SK-N-SH (cell line): ENCODE measurements at regions not wholly inside any gene's neighbourhood (a gene's known extent, or its start where the extent isn't known, plus 50 kb on each side); places are given as distances from the start of the nearest gene placed in this dataset.

ENCODE experiments used
- CTCF ChIA-PET: fragments of 300-600, 350-600 bp; formaldehyde crosslinking; extraction: SDS; loops from one replicate; lab custom pipeline; 2021; lab: Yijun Ruan, JAX
- POLR2A ChIA-PET: fragments of 350-600 bp; sonication (Branson Sonifier 250); formaldehyde crosslinking; extraction: SDS; loops from one replicate; lab custom pipeline; 2020; ENCODE audit warnings: antibody characterized with exemption, inconsistent platforms; lab: Yijun Ruan, JAX
- DNase-seq: peaks from one replicate; pipeline ENCODE4 v3.0.0; 2012
- H2AFZ ChIP-seq: fragments of 200-600 bp; sonication (generic); 2 replicates; pipeline ENCODE4 v1.8.1; 2016; ENCODE audit warnings: antibody characterized with exemption, mild to moderate bottlenecking, low read depth
- H3F3A ChIP-seq: fragments of 200-600 bp; sonication (generic); replicated peaks from 2 replicates; pipeline ENCODE3; 2016; ENCODE audit warnings: antibody characterized with exemption, mild to moderate bottlenecking; ENCODE audit not compliant: insufficient read depth
- H3K27ac ChIP-seq, 2 experiments: fragments of 200-500 bp in 1 of 2; fragments of 200-600 bp in 1 of 2; sonication (Bioruptor generic) in 1 of 2; sonication (generic), shearing (Covaris generic) in 1 of 2; 2 replicates each; pipeline versions ENCODE4 v1.5.1 to v1.6.1; 2014 to 2016; ENCODE audit warnings: low read depth in 2 of 2, inconsistent platforms in 1 of 2, low read length in 1 of 2, mild to moderate bottlenecking in 1 of 2, mixed read lengths in 1 of 2
- H3K27me3 ChIP-seq: fragments of 200-600 bp; sonication (generic), shearing (Covaris generic); 2 replicates; pipeline ENCODE4 v1.6.1; 2016; ENCODE audit warnings: mixed run types; ENCODE audit not compliant: insufficient read depth
- H3K36me3 ChIP-seq, 2 experiments: fragments of 200-500 bp in 1 of 2; fragments of 200-600 bp in 1 of 2; sonication (Bioruptor generic) in 1 of 2; sonication (generic) in 1 of 2; replicated peaks in 1 of 2; 2 replicates each; pipeline versions ENCODE3 to v1.5.1; 2014 to 2016; ENCODE audit warnings: low read length in 1 of 2, mild to moderate bottlenecking in 1 of 2; ENCODE audit not compliant: insufficient read depth in 2 of 2, control insufficient read depth in 1 of 2
- H3K4me1 ChIP-seq, 2 experiments: fragments of 200-500 bp in 1 of 2; fragments of 200-600 bp in 1 of 2; sonication (Bioruptor generic) in 1 of 2; sonication (generic), shearing (Covaris generic) in 1 of 2; 2 replicates each; pipeline versions ENCODE4 v1.5.1 to v1.6.1; 2014 to 2016; ENCODE audit warnings: low read depth in 1 of 2, low read length in 1 of 2, mixed run types in 1 of 2; ENCODE audit not compliant: insufficient read depth in 2 of 2, control insufficient read depth in 1 of 2
- H3K4me2 ChIP-seq: fragments of 200-600 bp; sonication (generic), shearing (Covaris generic); 2 replicates; pipeline ENCODE4 v1.6.1; 2017; ENCODE audit warnings: mixed run types
- H3K4me3 ChIP-seq, 2 experiments: fragments of 200-500 bp in 1 of 2; fragments of 200-600 bp in 1 of 2; sonication (Bioruptor generic) in 1 of 2; sonication (generic), shearing (Covaris generic) in 1 of 2; 2 replicates each; pipeline versions ENCODE4 v1.5.1 to v1.8.1; 2014 to 2016; ENCODE audit warnings: low read depth in 2 of 2, inconsistent platforms in 1 of 2, low read length in 1 of 2, mild to moderate bottlenecking in 1 of 2, mixed read lengths in 1 of 2, moderate library complexity in 1 of 2
- H3K79me2 ChIP-seq: fragments of 200-600 bp; sonication (generic); 2 replicates; pipeline ENCODE4 v1.8.1; 2017; ENCODE audit warnings: mild to moderate bottlenecking; ENCODE audit not compliant: insufficient read depth
- H3K9ac ChIP-seq: fragments of 200-600 bp; sonication (generic); 2 replicates; pipeline ENCODE4 v1.6.1; 2017; ENCODE audit warnings: mixed run types
- H3K9me2 ChIP-seq: fragments of 200-600 bp; sonication (generic); 2 replicates; pipeline ENCODE4 v1.6.1; 2017; ENCODE audit warnings: mixed run types
- H3K9me3 ChIP-seq: fragments of 200-600 bp; sonication (generic); 2 replicates; pipeline ENCODE4 v1.6.1; 2017; ENCODE audit warnings: mixed run types, mild to moderate bottlenecking, moderate library complexity
- H4K20me1 ChIP-seq: fragments of 200-600 bp; sonication (generic); 2 replicates; pipeline ENCODE4 v1.6.1; 2017; ENCODE audit warnings: mild to moderate bottlenecking, mixed run types; ENCODE audit not compliant: insufficient read depth
- ELF1 ChIP-seq: IDR thresholded peaks from 2 replicates; pipeline ENCODE4 v1.4.0; 2012
- EP300 ChIP-seq, 2 experiments: IDR thresholded peaks; 2 replicates each; pipeline versions ENCODE4 v1.4.0 to v1.6.1; 2012; ENCODE audit warnings: borderline replicate concordance in 1 of 2, low read depth in 1 of 2, low read length in 1 of 2
- FOXM1 ChIP-seq: IDR thresholded peaks from 2 replicates; pipeline ENCODE4 v1.4.0; 2012; ENCODE audit warnings: low read depth, mild to moderate bottlenecking
- IRF3 ChIP-seq: fragments of 150-350 bp; IDR thresholded peaks from 2 replicates; pipeline ENCODE4 v1.6.1; 2016; ENCODE audit warnings: mild to moderate bottlenecking, low read depth, low read length
- JUND ChIP-seq: IDR thresholded peaks from 2 replicates; pipeline ENCODE4 v1.4.0; 2012
- MAX ChIP-seq: IDR thresholded peaks from 2 replicates; pipeline ENCODE4 v1.4.0; 2012; ENCODE audit warnings: low read depth
- MEF2A ChIP-seq: IDR thresholded peaks from 2 replicates; pipeline ENCODE4 v1.4.0; 2012; ENCODE audit warnings: low read depth, borderline replicate concordance
- NRF1 ChIP-seq: IDR thresholded peaks from 2 replicates; pipeline ENCODE4 v1.6.1; 2012; ENCODE audit warnings: low read depth, mild to moderate bottlenecking, low read length
- PBX3 ChIP-seq: IDR thresholded peaks from 2 replicates; pipeline ENCODE4; 2012
- REST ChIP-seq: IDR thresholded peaks from 2 replicates; pipeline ENCODE4 v1.6.1; 2012; ENCODE audit warnings: mild to moderate bottlenecking, low read depth, low read length, moderate library complexity
- SMC3 ChIP-seq: IDR thresholded peaks from 2 replicates; pipeline ENCODE4 v1.6.1; 2012; ENCODE audit warnings: low read depth, low read length, improper control_type of control experiment
- TAF1 ChIP-seq: IDR thresholded peaks from 2 replicates; pipeline ENCODE4 v1.6.1; 2012; ENCODE audit warnings: low read depth, mild to moderate bottlenecking, low read length, moderate library complexity, borderline replicate concordance
- TCF12 ChIP-seq: IDR thresholded peaks from 2 replicates; pipeline ENCODE4 v1.4.0; 2012
- TEAD4 ChIP-seq: IDR thresholded peaks from 2 replicates; pipeline ENCODE4 v1.4.0; 2012; ENCODE audit warnings: mild to moderate bottlenecking, borderline replicate concordance; ENCODE audit not compliant: insufficient read depth
- YY1 ChIP-seq: IDR thresholded peaks from 2 replicates; pipeline ENCODE4 v1.4.0; 2012; ENCODE audit warnings: low read depth, mild to moderate bottlenecking
- ZBTB33 ChIP-seq: IDR thresholded peaks from 2 replicates; pipeline ENCODE4 v1.4.0; 2012; ENCODE audit warnings: low read depth, borderline replicate concordance
- WGBS: methylation state at CpG from one replicate; pipeline ENCODE4 v1.1.6; 2017; ENCODE audit warnings: low lambda C conversion rate; 5-methylcytosine and 5-hydroxymethylcytosine counted together

GRCh38 chr12:53845932-53846331 is 92.7 kb upstream of the HOXC13 start:
- POLR2A ChIA-PET, result no interaction called here
- Histone ChIP-seq H3K9me3 (no peaks in the 10 kb centered on the region), H3K27ac (no peak overlapping the region), H3K4me2 (no peak overlapping the region), H3K9ac (no peak overlapping the region), H3K4me1 (no peaks in the 10 kb centered on the region), H4K20me1 (no peaks in the 10 kb centered on the region), H3K27me3 (peaks cover 63% of the 10 kb centered on the region), H3K36me3 (no peaks in the 10 kb centered on the region), H3K4me3 (no peak overlapping the region), H3K79me2 (no peaks in the 10 kb centered on the region), H3K9me2 (no peaks in the 10 kb centered on the region), H3F3A (no peaks in the 10 kb centered on the region), H2AFZ (no peak overlapping the region)
- no peak for DNase-seq
- CTCF ChIA-PET, result interaction anchor here (0.9 kb wide), 1 partner anchor 8 kb away, joined by 3 read pairs; no protein-coding TSS in a partner anchor
- 24% methylated on average over 5 of the region's 5 CpGs for WGBS
- TF ChIP-seq PBX3 (no peak), TAF1 (no peak), SMC3 (no peak), MAX (no peak), REST (no peak), ZBTB33 (no peak), TEAD4 (no peak), JUND (no peak), ELF1 (no peak), FOXM1 (no peak), NRF1 (no peak), EP300 (IDR thresholded peaks at IDR 0.05; ENCODE audit: borderline replicate concordance in 1 of 2, low read depth in 1 of 2, low read length in 1 of 2) (no peak), IRF3 (no peak), YY1 (no peak), MEF2A (no peak), TCF12 (no peak)
